H7 (cell line): ENCODE measurements at regions not wholly inside any gene's neighbourhood (a gene's known extent, or its start where the extent isn't known, plus 50 kb on each side); places are given as distances from the start of the nearest gene placed in this dataset.

Experiments used
- DNase-seq: peaks from one replicate; pipeline ENCODE4 v3.0.0; 2012
- H3K27me3 ChIP-seq: 2 replicates; pipeline ENCODE4 v1.6.0; 2011; ENCODE audit warnings: mild to moderate bottlenecking, low read length; ENCODE audit not compliant: control insufficient read depth, insufficient read depth
- H3K36me3 ChIP-seq: replicated peaks from 2 replicates; pipeline ENCODE4 v1.5.1; 2011; ENCODE audit warnings: low read length; ENCODE audit not compliant: control insufficient read depth, insufficient read depth
- H3K4me3 ChIP-seq: 2 replicates; pipeline ENCODE4 v1.5.1; 2011; ENCODE audit warnings: low read depth, mild to moderate bottlenecking, control low read depth, low read length, moderate library complexity; ENCODE audit not compliant: insufficient read depth

- Histone ChIP-seq H3K27me3 (no peaks in the 10 kb centered on the region), H3K36me3 (no peaks in the 10 kb centered on the region), H3K4me3 (no peak overlapping the region)
- DNase-seq: no peak
Measured at GRCh38 chr15:35746121-35746520, 200.2 kb upstream of the DPH6 start.

- no peaks in the 10 kb centered on the region for H3K27me3 ChIP-seq
- DNase-seq: no peak
- no peak overlapping the region for H3K4me3 ChIP-seq
- no peaks in the 10 kb centered on the region for H3K36me3 ChIP-seq
Measured at GRCh38 chr15:35748105-35748504, 202.1 kb upstream of the DPH6 start.

- Histone ChIP-seq H3K4me3 (no peak overlapping the region), H3K36me3 (no peaks in the 10 kb centered on the region), H3K27me3 (no peaks in the 10 kb centered on the region)
- DNase-seq: no peak
Measured at GRCh38 chr15:35750051-35750450, 204.1 kb upstream of the DPH6 start.

- Histone ChIP-seq H3K36me3 (no peaks in the 10 kb centered on the region), H3K27me3 (no peaks in the 10 kb centered on the region), H3K4me3 (no peak overlapping the region; the same call in 1 of the 2 replicates)
- peak; percentile 39 for DNase-seq
Measured at GRCh38 chr15:35751413-35752133, 205.6 kb upstream of the DPH6 start.

GRCh38 chr15:35752134-35752466, 206.1 kb upstream of the DPH6 start:
- no peak for DNase-seq
- Histone ChIP-seq H3K4me3 (no peak overlapping the region; the same call in 1 of the 2 replicates), H3K27me3 (no peaks in the 10 kb centered on the region), H3K36me3 (no peaks in the 10 kb centered on the region)

- H3K27me3 ChIP-seq: no peaks in the 10 kb centered on the region
- DNase-seq: no peak
- no peaks in the 10 kb centered on the region for H3K36me3 ChIP-seq
Measured at GRCh38 chr15:35753486-35753885, 207.5 kb upstream of the DPH6 start.

GRCh38 chr15:35755237-35755802, 209.4 kb upstream of the DPH6 start:
- H3K36me3 ChIP-seq: no peaks in the 10 kb centered on the region
- H3K27me3 ChIP-seq: no peaks in the 10 kb centered on the region
- DNase-seq: no peak

More at GRCh38 chr15:35753486-35753885, 207.5 kb upstream of the DPH6 start:
- no peak overlapping the region for H3K4me3 ChIP-seq

GRCh38 chr15:35756623-35757022, 210.7 kb upstream of the DPH6 start:
- H3K27me3 ChIP-seq: no peaks in the 10 kb centered on the region
- no peak overlapping the region for H3K4me3 ChIP-seq
- DNase-seq: no peak
- no peaks in the 10 kb centered on the region for H3K36me3 ChIP-seq

More at GRCh38 chr15:35755237-35755802, 209.4 kb upstream of the DPH6 start:
- H3K4me3 ChIP-seq: no peak overlapping the region

- H3K36me3 ChIP-seq: no peaks in the 10 kb centered on the region
- H3K4me3 ChIP-seq: no peak overlapping the region
- no peak for DNase-seq
- no peaks in the 10 kb centered on the region for H3K27me3 ChIP-seq
Measured at GRCh38 chr15:35757361-35757760, 211.4 kb upstream of the DPH6 start.

- Histone ChIP-seq H3K27me3 (no peaks in the 10 kb centered on the region), H3K36me3 (no peaks in the 10 kb centered on the region), H3K4me3 (no peak overlapping the region)
- DNase-seq: no peak
Measured at GRCh38 chr15:35757765-35758164, 211.8 kb upstream of the DPH6 start.

GRCh38 chr15:35764661-35765519, 218.9 kb upstream of the DPH6 start:
- Histone ChIP-seq H3K27me3 (no peaks in the 10 kb centered on the region), H3K4me3 (no peak overlapping the region), H3K36me3 (no peaks in the 10 kb centered on the region)
- DNase-seq: no peak

GRCh38 chr15:35768949-35769348, 223.0 kb upstream of the DPH6 start:
- H3K36me3 ChIP-seq: no peaks in the 10 kb centered on the region
- H3K27me3 ChIP-seq: no peaks in the 10 kb centered on the region
- H3K4me3 ChIP-seq: no peak overlapping the region
- DNase-seq: no peak

GRCh38 chr15:35769656-35770055, 223.7 kb upstream of the DPH6 start:
- H3K27me3 ChIP-seq: no peaks in the 10 kb centered on the region
- no peak for DNase-seq
- H3K4me3 ChIP-seq: no peak overlapping the region
- H3K36me3 ChIP-seq: no peaks in the 10 kb centered on the region

- no peak overlapping the region for H3K4me3 ChIP-seq
- DNase-seq: no peak
- no peaks in the 10 kb centered on the region for H3K27me3 ChIP-seq
- no peaks in the 10 kb centered on the region for H3K36me3 ChIP-seq
Measured at GRCh38 chr15:35771746-35772442, 225.9 kb upstream of the DPH6 start.
